ENCODE measurements at regions not wholly inside any gene's neighbourhood (a gene's known extent, or its start where the extent isn't known, plus 50 kb on each side); places are given as distances from the start of the nearest gene placed in this dataset.

GRCh38 chr9:84179531-84179930 lies 161.0 kb downstream of the SLC28A3 start:
- DNase-seq: no peak

GRCh38 chr9:84187090-84187489 lies 153.5 kb downstream of the SLC28A3 start:
- DNase-seq: no peak

GRCh38 chr9:84189904-84190303 lies 150.7 kb downstream of the SLC28A3 start:
- DNase-seq: no peak

- no peak for DNase-seq
Observed at GRCh38 chr9:84190411-84190810, 150.1 kb downstream of the SLC28A3 start.

- no peak for DNase-seq
Observed at GRCh38 chr9:84206801-84207370, 133.7 kb downstream of the SLC28A3 start.

GRCh38 chr9:84207491-84207951 lies 133.0 kb downstream of the SLC28A3 start:
- DNase-seq: no peak

- no peak for DNase-seq
Observed at GRCh38 chr9:84212246-84212645, 128.3 kb downstream of the SLC28A3 start.

- no peak for DNase-seq
Observed at GRCh38 chr9:84212982-84213381, 127.6 kb downstream of the SLC28A3 start.

GRCh38 chr9:84216151-84216550 lies 124.4 kb downstream of the SLC28A3 start:
- no peak for DNase-seq

- no peak for DNase-seq
Observed at GRCh38 chr9:84218322-84218721, 122.2 kb downstream of the SLC28A3 start.

- no peak for DNase-seq
Observed at GRCh38 chr9:84224246-84224645, 116.3 kb downstream of the SLC28A3 start.
